GM12878 (cell line): ENCODE measurements at regions not wholly inside any gene's neighbourhood (a gene's known extent, or its start where the extent isn't known, plus 50 kb on each side); places are given as distances from the start of the nearest gene placed in this dataset.
"Not testable (repeated sequence)": the region's sequence is repeated elsewhere in the genome, so short reads cannot be mapped to it uniquely, and the experiment has no call there.

ENCODE experiments used
- ATAC-seq: fragments of 200-7000 bp; cut with Tn5 transposase; 3 replicates; pipeline ENCODE4 v1.9.1; 2020; ENCODE audit warnings: mild to moderate bottlenecking, moderate library complexity
- BruUV-seq: library from RNA; stranded (reverse); fragments of 400-500 nt; replicated peaks from 2 replicates; lab custom pipeline; 2021; lab: Mats Ljungman, UMichigan
- CTCF ChIA-PET: fragments of 300-600 bp; sonication (Branson Sonifier 250); formaldehyde crosslinking; extraction: SDS; loops from one replicate; lab custom pipeline; 2021; ENCODE audit warnings: inconsistent platforms; lab: Yijun Ruan, JAX
- POLR2A ChIA-PET: fragments of 350-600 bp; formaldehyde crosslinking; extraction: SDS; loops from one replicate; lab custom pipeline; 2021; ENCODE audit warnings: inconsistent platforms; lab: Charles Lee
- RAD21 ChIA-PET: fragments of 300-600 bp; sonication (Branson Sonifier 250); formaldehyde crosslinking; loops from one replicate; lab custom pipeline; 2023; ENCODE audit warnings: antibody characterized with exemption; ENCODE audit not compliant: unreplicated experiment; lab: Charles Lee
- SMC1A ChIA-PET: fragments of 300-600 bp; sonication (Branson Sonifier 250); formaldehyde crosslinking; loops from one replicate; lab custom pipeline; 2023; ENCODE audit not compliant: unreplicated experiment, uncharacterized antibody; lab: Charles Lee
- DNase-seq: peaks from one replicate; pipeline ENCODE4 v3.0.0-alpha.2; 2011; ENCODE audit warnings: low read depth, low spot score
- FAIRE-seq: peaks from 3 replicates; lab custom pipeline; 2011; peaks lifted over from hg19 to GRCh38; lab: Jason Lieb, UNC
- H2AFZ ChIP-seq: 2 replicates; pipeline ENCODE4 v1.6.0; 2011; ENCODE audit warnings: low read depth, low read length, control low read depth; ENCODE audit not compliant: control insufficient read depth
- H3K27ac ChIP-seq: 2 replicates; pipeline ENCODE4 v1.5.1; 2011; ENCODE audit warnings: control low read depth; ENCODE audit not compliant: control insufficient read depth, insufficient read depth
- H3K27me3 ChIP-seq, 2 experiments: replicated peaks in 1 of 2; 2 replicates each; pipeline versions ENCODE4 v1.6.0 to v1.6.1; 2011; ENCODE audit warnings: low read length in 1 of 2; ENCODE audit not compliant: control insufficient read depth in 2 of 2, insufficient read depth in 2 of 2
- H3K36me3 ChIP-seq, 2 experiments: 2 replicates each; pipeline ENCODE4 v1.5.1; 2011; ENCODE audit warnings: low read length in 1 of 2; ENCODE audit not compliant: control insufficient read depth in 2 of 2, insufficient read depth in 2 of 2
- H3K4me1 ChIP-seq: 2 replicates; pipeline ENCODE4 v1.6.1; 2011; ENCODE audit warnings: mild to moderate bottlenecking, low read length, moderate library complexity, mixed read lengths; ENCODE audit not compliant: control insufficient read depth, insufficient read depth
- H3K4me2 ChIP-seq: 2 replicates; pipeline ENCODE4 v1.6.0; 2011; ENCODE audit warnings: control low read depth; ENCODE audit not compliant: control insufficient read depth, insufficient read depth
- H3K4me3 ChIP-seq: fragments of 200-600 bp; sonication (generic); 2 replicates; pipeline ENCODE4 v1.5.1; 2016
- H3K79me2 ChIP-seq: 2 replicates; pipeline ENCODE4 v1.6.0; 2011; ENCODE audit warnings: low read length; ENCODE audit not compliant: control insufficient read depth, insufficient read depth
- H3K9ac ChIP-seq: 2 replicates; pipeline ENCODE4 v1.8.0; 2011; ENCODE audit warnings: low read length, control low read depth, mixed read lengths; ENCODE audit not compliant: control insufficient read depth, insufficient read depth
- H3K9me3 ChIP-seq: replicated peaks from 3 replicates; pipeline ENCODE4 v1.5.1; 2011; ENCODE audit warnings: mild to moderate bottlenecking, low read length; ENCODE audit not compliant: control insufficient read depth, insufficient read depth
- H4K20me1 ChIP-seq: 2 replicates; pipeline ENCODE4 v1.6.0; 2011; ENCODE audit not compliant: control insufficient read depth, insufficient read depth
- NFIC ChIP-seq: IDR thresholded peaks from 2 replicates; pipeline ENCODE4 v1.6.1; 2012; ENCODE audit warnings: low read depth, mild to moderate bottlenecking, inconsistent platforms, low read length, moderate library complexity
- NFYA ChIP-seq: IDR thresholded peaks from 2 replicates; pipeline ENCODE4 v1.6.1; 2011; ENCODE audit warnings: low read depth, mild to moderate bottlenecking, low read length, improper control_type of control experiment, borderline replicate concordance
- SUPT20H ChIP-seq: IDR thresholded peaks from 2 replicates; pipeline ENCODE4 v1.6.1; 2011; ENCODE audit warnings: low read depth, mild to moderate bottlenecking, low read length, moderate library complexity, borderline replicate concordance; ENCODE audit not compliant: control insufficient read depth
- WGBS: methylation state at CpG from one replicate; pipeline ENCODE4 v1.1.6; 2016; ENCODE audit warnings: low lambda C conversion rate; ENCODE audit not compliant: insufficient replicate concordance, insufficient coverage; ENCODE audit errors: missing lambda C conversion rate; 5-methylcytosine and 5-hydroxymethylcytosine counted together
- in situ Hi-C: fragments of 300-500 bp; cut with MboI; formaldehyde crosslinking; loops from 9 replicates; pipeline ENCODE4 v1.14.3; 2018; ENCODE audit warnings: mixed read lengths
- intact Hi-C: fragments of 100-400 bp; cut with micrococcal nuclease; formaldehyde crosslinking; loops from one replicate; pipeline ENCODE4 v1.14.2; 2022; ENCODE audit not compliant: unreplicated experiment
- TF ChIP-seq, protein P1 (sequence below), 3 experiments: IDR thresholded peaks in 2 of 3; conservative IDR thresholded peaks in 1 of 3; 2 replicates each; pipeline ENCODE4 v1.5.1; 2011; ENCODE audit warnings: low read depth in 3 of 3, low read length in 3 of 3, mild to moderate bottlenecking in 3 of 3, control low read depth in 2 of 3, moderate library complexity in 2 of 3, inconsistent platforms in 1 of 3, mixed read lengths in 1 of 3; ENCODE audit not compliant: control insufficient read depth in 2 of 3, insufficient read depth in 1 of 3; ENCODE audit errors: extremely low read depth in 1 of 3

GRCh38 chr7:68088879-68089278 lies 1092.2 kb downstream of the TYW1 start:
- SMC1A ChIA-PET, result no interaction called here
- FAIRE-seq (no peak), ATAC-seq (no peak), DNase-seq (no peak)
- H3K27me3 ChIP-seq, result no peaks in the 10 kb centered on the region
- 7% methylated on average over 1 of the region's 1 CpG for WGBS
- H2AFZ ChIP-seq, result no peak overlapping the region
- H4K20me1 ChIP-seq, result no peaks in the 10 kb centered on the region
- in situ Hi-C loops (no loop called here), intact Hi-C loops (no loop called here)
- no peaks in the 10 kb centered on the region for H3K36me3 ChIP-seq
- TF ChIP-seq NFIC, result no peak
- TF ChIP-seq NFYA, result no peak
- TF ChIP-seq SUPT20H, result no peak
- TF ChIP-seq, protein P1, sequence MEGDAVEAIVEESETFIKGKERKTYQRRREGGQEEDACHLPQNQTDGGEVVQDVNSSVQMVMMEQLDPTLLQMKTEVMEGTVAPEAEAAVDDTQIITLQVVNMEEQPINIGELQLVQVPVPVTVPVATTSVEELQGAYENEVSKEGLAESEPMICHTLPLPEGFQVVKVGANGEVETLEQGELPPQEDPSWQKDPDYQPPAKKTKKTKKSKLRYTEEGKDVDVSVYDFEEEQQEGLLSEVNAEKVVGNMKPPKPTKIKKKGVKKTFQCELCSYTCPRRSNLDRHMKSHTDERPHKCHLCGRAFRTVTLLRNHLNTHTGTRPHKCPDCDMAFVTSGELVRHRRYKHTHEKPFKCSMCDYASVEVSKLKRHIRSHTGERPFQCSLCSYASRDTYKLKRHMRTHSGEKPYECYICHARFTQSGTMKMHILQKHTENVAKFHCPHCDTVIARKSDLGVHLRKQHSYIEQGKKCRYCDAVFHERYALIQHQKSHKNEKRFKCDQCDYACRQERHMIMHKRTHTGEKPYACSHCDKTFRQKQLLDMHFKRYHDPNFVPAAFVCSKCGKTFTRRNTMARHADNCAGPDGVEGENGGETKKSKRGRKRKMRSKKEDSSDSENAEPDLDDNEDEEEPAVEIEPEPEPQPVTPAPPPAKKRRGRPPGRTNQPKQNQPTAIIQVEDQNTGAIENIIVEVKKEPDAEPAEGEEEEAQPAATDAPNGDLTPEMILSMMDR (IDR thresholded peaks at IDR 0.05 in 2 of 3, conservative IDR thresholded peaks at IDR 0.05 in 1 of 3; ENCODE audit: control insufficient read depth in 2 of 3, extremely low read depth in 1 of 3, insufficient read depth in 1 of 3, low read depth in 3 of 3, low read length in 3 of 3), result no peak
- H3K27ac ChIP-seq, result no peak overlapping the region
- RAD21 ChIA-PET, result no interaction called here
- H3K4me1 ChIP-seq, result no peaks in the 10 kb centered on the region
- H3K9ac ChIP-seq, result no peak overlapping the region
- POLR2A ChIA-PET, result no interaction called here
- H3K9me3 ChIP-seq, result no peaks in the 10 kb centered on the region
- H3K79me2 ChIP-seq, result no peaks in the 10 kb centered on the region
- CTCF ChIA-PET, result no interaction called here
- H3K4me2 ChIP-seq, result no peak overlapping the region
- no peak overlapping the region for H3K4me3 ChIP-seq
- no TSS peak for BruUV-seq

GRCh38 chr7:68090256-68090655 lies 1093.6 kb downstream of the TYW1 start:
- POLR2A ChIA-PET, BruUV-seq: not testable (repeated sequence)

More at GRCh38 chr7:68090256-68090655, 1093.6 kb downstream of the TYW1 start:
- in situ Hi-C loops, CTCF ChIA-PET, H3K4me1 ChIP-seq, H3K79me2 ChIP-seq, H3K4me2 ChIP-seq, H3K9me3 ChIP-seq, ATAC-seq, FAIRE-seq, H3K27me3 ChIP-seq, intact Hi-C loops, H2AFZ ChIP-seq, H3K27ac ChIP-seq, H3K4me3 ChIP-seq, H3K36me3 ChIP-seq, H4K20me1 ChIP-seq, RAD21 ChIA-PET, DNase-seq, H3K9ac ChIP-seq, SMC1A ChIA-PET: not testable (repeated sequence)
- WGBS, result 56% methylated on average over 13 of the region's 19 CpGs
